ENCODE measurements at regions not wholly inside any gene's neighbourhood (a gene's known extent, or its start where the extent isn't known, plus 50 kb on each side); places are given as distances from the start of the nearest gene placed in this dataset.

- Mint-ChIP-seq H3K4me1 (ENCODE audit: low read depth) (no peaks in the 10 kb centered on the region), H3K27me3 (no peaks in the 10 kb centered on the region), H3K27ac (no peak overlapping the region), H3K9me3 (no peaks in the 10 kb centered on the region), H3K36me3 (ENCODE audit: low read depth) (no peaks in the 10 kb centered on the region), H3K4me3 (no peak overlapping the region)
- no peak for DNase-seq
- no peak for TF ChIP-seq CTCF (IDR thresholded peaks at IDR 0.05)
- Histone ChIP-seq H3K27me3 (ENCODE audit: control insufficient read depth in 1 of 2, insufficient read depth in 2 of 2, low read length in 2 of 2) (no peaks in the 10 kb centered on the region), H3K36me3 (ENCODE audit: insufficient read depth, low read length) (no peaks in the 10 kb centered on the region), H3K4me3 (ENCODE audit: low read length) (no peak overlapping the region), H3K27ac (ENCODE audit: low read depth in 1 of 2, low read length in 2 of 2) (no peak overlapping the region), H3K9me3 (ENCODE audit: control insufficient read depth in 1 of 2, insufficient read depth in 1 of 2, low read length in 2 of 2) (peaks cover 0 to 2% of the 10 kb centered on the region in 2 experiments), H3K4me1 (ENCODE audit: insufficient read depth, low read length) (no peaks in the 10 kb centered on the region)
- CTCF ChIA-PET = no interaction called here
- ATAC-seq (ENCODE audit: poor library complexity) = no peak
- intact Hi-C loops (cut with DNase I, micrococcal nuclease) = no loop called here
- POLR2A ChIA-PET = no interaction called here
Measured at GRCh38 chr4:27360131-27360530, 499.5 kb downstream of the STIM2 start.

GRCh38 chr4:27360790-27361267, 500.2 kb downstream of the STIM2 start:
- peaks cover 0 to 7% of the 10 kb centered on the region in 2 experiments for H3K9me3 ChIP-seq (ENCODE audit: control insufficient read depth in 1 of 2, insufficient read depth in 1 of 2, low read length in 2 of 2)
- Mint-ChIP-seq H3K27me3 (no peaks in the 10 kb centered on the region), H3K9me3 (no peaks in the 10 kb centered on the region), H3K4me3 (no peak overlapping the region), H3K27ac (no peak overlapping the region), H3K36me3 (ENCODE audit: low read depth) (no peaks in the 10 kb centered on the region), H3K4me1 (ENCODE audit: low read depth) (no peaks in the 10 kb centered on the region)
- CTCF ChIA-PET = no interaction called here
- no peak for TF ChIP-seq CTCF (IDR thresholded peaks at IDR 0.05)
- no peak overlapping the region for H3K4me3 ChIP-seq (ENCODE audit: low read length)
- no peaks in the 10 kb centered on the region for H3K36me3 ChIP-seq (ENCODE audit: insufficient read depth, low read length)
- H3K27me3 ChIP-seq (ENCODE audit: control insufficient read depth in 1 of 2, insufficient read depth in 2 of 2, low read length in 2 of 2) = no peaks in the 10 kb centered on the region
- no peak overlapping the region for H3K27ac ChIP-seq (ENCODE audit: low read depth in 1 of 2, low read length in 2 of 2)
- H3K4me1 ChIP-seq (ENCODE audit: insufficient read depth, low read length) = no peaks in the 10 kb centered on the region
- intact Hi-C loops (cut with DNase I, micrococcal nuclease) = no loop called here
- ATAC-seq (ENCODE audit: poor library complexity) = no peak
- no peak for DNase-seq
- POLR2A ChIA-PET = no interaction called here

GRCh38 chr4:27364509-27364908, 503.9 kb downstream of the STIM2 start:
- no peak for TF ChIP-seq CTCF (IDR thresholded peaks at IDR 0.05)
- H3K9me3 Mint-ChIP-seq = peaks cover 2% of the 10 kb centered on the region
- Histone ChIP-seq H3K27ac (ENCODE audit: low read depth in 1 of 2, low read length in 2 of 2) (no peak overlapping the region), H3K36me3 (ENCODE audit: insufficient read depth, low read length) (no peaks in the 10 kb centered on the region), H3K27me3 (ENCODE audit: control insufficient read depth in 1 of 2, insufficient read depth in 2 of 2, low read length in 2 of 2) (no peaks in the 10 kb centered on the region), H3K4me3 (ENCODE audit: low read length) (no peak overlapping the region), H3K9me3 (ENCODE audit: control insufficient read depth in 1 of 2, insufficient read depth in 1 of 2, low read length in 2 of 2) (peaks cover 0 to 7% of the 10 kb centered on the region in 2 experiments), H3K4me1 (ENCODE audit: insufficient read depth, low read length) (no peaks in the 10 kb centered on the region)
- H3K27me3 Mint-ChIP-seq = no peaks in the 10 kb centered on the region
- no peak overlapping the region for H3K4me3 Mint-ChIP-seq
- no peaks in the 10 kb centered on the region for H3K4me1 Mint-ChIP-seq (ENCODE audit: low read depth)
- POLR2A ChIA-PET = no interaction called here
- ATAC-seq (ENCODE audit: poor library complexity) (no peak), DNase-seq (no peak)
- no peaks in the 10 kb centered on the region for H3K36me3 Mint-ChIP-seq (ENCODE audit: low read depth)
- CTCF ChIA-PET = no interaction called here
- intact Hi-C loops (cut with DNase I, micrococcal nuclease) = no loop called here
- no peak overlapping the region for H3K27ac Mint-ChIP-seq

Data from CD4-positive, alpha-beta T cell (primary cell).